Glutamatergic neuron (in vitro differentiated cells): ENCODE measurements at regions not wholly inside any gene's neighbourhood (a gene's known extent, or its start where the extent isn't known, plus 50 kb on each side); places are given as distances from the start of the nearest gene placed in this dataset.

Experiments used
- DNase-seq: peaks from one replicate; pipeline ENCODE4 v3.0.0; 2022
- H3K27ac Mint-ChIP-seq: one replicate; pipeline ENCODE4 v1.8.0; 2020; ENCODE audit warnings: mild to moderate bottlenecking, mixed read lengths, inconsistent platforms; ENCODE audit not compliant: unreplicated experiment
- H3K27me3 Mint-ChIP-seq: one replicate; pipeline ENCODE4 v1.8.0; 2020; ENCODE audit warnings: mild to moderate bottlenecking, moderate library complexity, mixed read lengths, inconsistent platforms; ENCODE audit not compliant: unreplicated experiment
- H3K36me3 Mint-ChIP-seq: one replicate; pipeline ENCODE4 v1.8.0; 2020; ENCODE audit warnings: mild to moderate bottlenecking, mixed read lengths, inconsistent platforms; ENCODE audit not compliant: unreplicated experiment
- H3K4me1 Mint-ChIP-seq: one replicate; pipeline ENCODE4 v1.8.0; 2020; ENCODE audit warnings: mild to moderate bottlenecking, low read depth, mixed read lengths, inconsistent platforms; ENCODE audit not compliant: unreplicated experiment
- H3K4me3 Mint-ChIP-seq: one replicate; pipeline ENCODE4 v1.8.0; 2020; ENCODE audit warnings: mild to moderate bottlenecking, mixed read lengths, inconsistent platforms; ENCODE audit not compliant: unreplicated experiment
- H3K9me3 Mint-ChIP-seq: one replicate; pipeline ENCODE4 v1.8.0; 2020; ENCODE audit warnings: mild to moderate bottlenecking, moderate library complexity, mixed read lengths, inconsistent platforms; ENCODE audit not compliant: unreplicated experiment
- CTCF ChIP-seq: fragments of 200-600 bp; sonication (generic); IDR thresholded peaks from one replicate; pipeline ENCODE4 v1.5.0; 2021; ENCODE audit not compliant: partially characterized antibody, unreplicated experiment

DNA sequence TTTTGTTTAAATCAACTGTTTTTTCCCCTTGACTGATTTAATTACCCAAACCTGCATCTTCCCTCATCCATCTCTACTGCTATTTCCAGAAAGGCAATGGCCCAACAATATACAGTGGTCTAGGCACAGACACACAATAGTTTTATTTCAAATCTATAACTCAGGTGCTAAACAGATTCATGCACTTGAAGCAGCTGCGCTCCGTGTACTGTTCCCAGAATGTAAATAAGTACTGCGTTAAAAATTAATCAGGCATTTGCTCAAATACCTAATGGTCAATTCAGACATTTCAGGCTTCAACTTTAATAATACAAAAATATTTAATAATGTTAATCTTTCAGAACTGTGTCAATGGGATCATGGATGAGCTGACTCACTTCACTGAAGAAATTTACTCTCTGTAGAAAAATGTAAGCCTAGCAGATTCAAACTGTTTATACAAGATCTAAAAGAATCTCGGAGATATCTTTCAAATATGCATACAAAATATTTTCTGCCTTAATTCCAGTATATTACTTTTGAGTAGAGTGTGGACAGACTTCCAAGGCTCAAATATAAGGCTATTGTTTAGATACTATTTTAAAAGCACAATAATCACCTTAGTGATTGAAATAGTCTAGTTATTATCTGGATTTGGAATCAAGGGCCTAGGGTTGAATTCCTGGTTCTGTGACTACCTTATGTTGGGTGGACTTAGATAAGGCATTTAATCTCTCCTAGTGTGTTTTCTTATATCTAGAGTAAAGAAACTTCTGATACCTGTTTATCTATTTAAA is 97.4 kb upstream of the PSMD7 start:
- Mint-ChIP-seq H3K36me3 (no peaks in the 10 kb centered on the region), H3K27ac (no peak overlapping the region), H3K27me3 (peaks cover 3% of the 10 kb centered on the region), H3K4me1 (no peaks in the 10 kb centered on the region), H3K9me3 (no peaks in the 10 kb centered on the region), H3K4me3 (no peak overlapping the region)
- DNase-seq: no peak
- no peak for TF ChIP-seq CTCF

- Mint-ChIP-seq H3K9me3 (no peaks in the 10 kb centered on the region), H3K27ac (no peak overlapping the region), H3K4me1 (no peaks in the 10 kb centered on the region), H3K27me3 (no peaks in the 10 kb centered on the region), H3K4me3 (no peak overlapping the region), H3K36me3 (no peaks in the 10 kb centered on the region)
- no peak for TF ChIP-seq CTCF
- no peak for DNase-seq
Observed at GRCh38 chr16:74192281-74192797, 104.3 kb upstream of the PSMD7 start.

- H3K9me3 Mint-ChIP-seq: no peaks in the 10 kb centered on the region
- H3K27me3 Mint-ChIP-seq: no peaks in the 10 kb centered on the region
- no peak for DNase-seq
- no peaks in the 10 kb centered on the region for H3K36me3 Mint-ChIP-seq
- no peak overlapping the region for H3K27ac Mint-ChIP-seq
- no peak for TF ChIP-seq CTCF
- H3K4me3 Mint-ChIP-seq: no peak overlapping the region
- H3K4me1 Mint-ChIP-seq: no peaks in the 10 kb centered on the region
Observed at GRCh38 chr16:74190292-74190691, 106.3 kb upstream of the PSMD7 start.

DNA sequence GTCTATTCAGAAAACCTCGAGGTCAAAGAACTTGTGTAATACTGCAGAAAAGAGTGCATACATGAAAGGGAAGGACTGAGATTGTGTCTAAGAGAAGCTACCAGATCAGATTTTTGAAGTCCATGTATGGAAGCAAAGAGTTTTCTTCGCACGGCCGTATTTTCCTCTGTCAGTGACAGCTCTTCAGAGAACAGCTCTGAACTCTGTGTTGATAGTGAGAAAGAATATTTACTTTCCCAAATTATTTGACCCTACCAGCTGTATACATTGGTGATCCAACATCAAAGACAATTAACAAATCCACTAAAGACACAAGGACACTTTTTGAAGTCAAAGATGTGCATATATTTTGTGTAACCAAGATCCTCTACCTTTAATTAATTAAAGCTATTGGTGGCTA is 107.8 kb upstream of the PSMD7 start:
- H3K4me3 Mint-ChIP-seq: no peak overlapping the region
- no peaks in the 10 kb centered on the region for H3K27me3 Mint-ChIP-seq
- H3K36me3 Mint-ChIP-seq: no peaks in the 10 kb centered on the region
- TF ChIP-seq CTCF: no peak
- no peaks in the 10 kb centered on the region for H3K9me3 Mint-ChIP-seq
- no peak for DNase-seq
- H3K4me1 Mint-ChIP-seq: no peaks in the 10 kb centered on the region
- H3K27ac Mint-ChIP-seq: no peak overlapping the region

- Mint-ChIP-seq H3K27me3 (no peaks in the 10 kb centered on the region), H3K4me3 (no peak overlapping the region), H3K4me1 (no peaks in the 10 kb centered on the region)
Observed at GRCh38 chr16:74186561-74186971, 110.0 kb upstream of the PSMD7 start.

More at GRCh38 chr16:74186561-74186971, 110.0 kb upstream of the PSMD7 start:
- DNase-seq: no peak
- no peaks in the 10 kb centered on the region for H3K9me3 Mint-ChIP-seq
- H3K27ac Mint-ChIP-seq: no peak overlapping the region
- TF ChIP-seq CTCF: no peak
- H3K36me3 Mint-ChIP-seq: no peaks in the 10 kb centered on the region
